Esophagus squamous epithelium (tissue), 4 donors: ENCODE measurements at regions not wholly inside any gene's neighbourhood (a gene's known extent, or its start where the extent isn't known, plus 50 kb on each side); places are given as distances from the start of the nearest gene placed in this dataset.

Experiments
- POLR2A ChIP-seq, 4 donors: fragments of 450-650 bp; IDR thresholded peaks; one replicate each; pipeline ENCODE4 v1.6.1; 2017; ENCODE audit warnings: antibody characterized with exemption in 4 of 4, mild to moderate bottlenecking in 4 of 4, moderate library complexity in 3 of 4
- TF ChIP-seq, protein P1 (sequence below), 6 experiments: fragments of 450-650 bp in 4 of 6; fragments of 200-600 bp in 2 of 6; sonication (generic) in 2 of 6; IDR thresholded peaks; one replicate each; pipeline ENCODE4 v1.5.1; 2016 to 2019; ENCODE audit warnings: antibody characterized with exemption in 6 of 6, mild to moderate bottlenecking in 4 of 6, moderate library complexity in 4 of 6

DNA sequence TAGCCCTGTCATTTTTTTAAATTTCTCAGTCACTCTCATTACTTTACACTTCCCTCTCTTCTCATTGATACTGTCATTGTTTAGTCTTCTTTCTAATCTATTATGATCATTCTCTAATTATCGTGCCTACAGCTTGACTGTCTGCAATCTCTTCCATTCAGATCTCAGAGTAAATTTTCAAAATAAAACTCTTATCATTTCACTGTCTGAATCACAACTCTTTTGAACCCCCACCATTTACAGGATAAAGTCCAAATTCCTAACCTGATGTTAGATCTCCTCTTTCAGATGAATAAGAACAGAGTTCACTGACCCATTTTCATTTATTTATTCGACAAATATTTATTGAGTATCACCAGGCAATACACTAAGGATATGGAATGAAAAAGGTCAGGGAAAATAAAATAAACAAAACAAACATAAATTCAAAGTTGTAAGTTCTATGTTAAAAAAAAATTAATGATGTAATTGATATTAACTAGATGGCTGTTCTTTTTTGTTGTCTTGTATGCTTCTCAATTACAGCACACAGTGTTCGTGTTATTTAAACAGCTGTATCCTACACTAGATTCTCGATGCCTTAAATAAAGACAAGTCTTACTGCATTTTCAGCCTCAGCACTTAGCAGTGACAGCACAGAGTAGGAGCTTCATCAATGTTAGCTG is 631.0 kb downstream of the IRS1 start:
- TF ChIP-seq, protein P1, sequence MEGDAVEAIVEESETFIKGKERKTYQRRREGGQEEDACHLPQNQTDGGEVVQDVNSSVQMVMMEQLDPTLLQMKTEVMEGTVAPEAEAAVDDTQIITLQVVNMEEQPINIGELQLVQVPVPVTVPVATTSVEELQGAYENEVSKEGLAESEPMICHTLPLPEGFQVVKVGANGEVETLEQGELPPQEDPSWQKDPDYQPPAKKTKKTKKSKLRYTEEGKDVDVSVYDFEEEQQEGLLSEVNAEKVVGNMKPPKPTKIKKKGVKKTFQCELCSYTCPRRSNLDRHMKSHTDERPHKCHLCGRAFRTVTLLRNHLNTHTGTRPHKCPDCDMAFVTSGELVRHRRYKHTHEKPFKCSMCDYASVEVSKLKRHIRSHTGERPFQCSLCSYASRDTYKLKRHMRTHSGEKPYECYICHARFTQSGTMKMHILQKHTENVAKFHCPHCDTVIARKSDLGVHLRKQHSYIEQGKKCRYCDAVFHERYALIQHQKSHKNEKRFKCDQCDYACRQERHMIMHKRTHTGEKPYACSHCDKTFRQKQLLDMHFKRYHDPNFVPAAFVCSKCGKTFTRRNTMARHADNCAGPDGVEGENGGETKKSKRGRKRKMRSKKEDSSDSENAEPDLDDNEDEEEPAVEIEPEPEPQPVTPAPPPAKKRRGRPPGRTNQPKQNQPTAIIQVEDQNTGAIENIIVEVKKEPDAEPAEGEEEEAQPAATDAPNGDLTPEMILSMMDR (IDR thresholded peaks at IDR 0.05): no peak
- TF ChIP-seq POLR2A (IDR thresholded peaks at IDR 0.05): no peak
